ENCODE measurements at regions not wholly inside any gene's neighbourhood (a gene's known extent, or its start where the extent isn't known, plus 50 kb on each side); places are given as distances from the start of the nearest gene placed in this dataset.

DNA sequence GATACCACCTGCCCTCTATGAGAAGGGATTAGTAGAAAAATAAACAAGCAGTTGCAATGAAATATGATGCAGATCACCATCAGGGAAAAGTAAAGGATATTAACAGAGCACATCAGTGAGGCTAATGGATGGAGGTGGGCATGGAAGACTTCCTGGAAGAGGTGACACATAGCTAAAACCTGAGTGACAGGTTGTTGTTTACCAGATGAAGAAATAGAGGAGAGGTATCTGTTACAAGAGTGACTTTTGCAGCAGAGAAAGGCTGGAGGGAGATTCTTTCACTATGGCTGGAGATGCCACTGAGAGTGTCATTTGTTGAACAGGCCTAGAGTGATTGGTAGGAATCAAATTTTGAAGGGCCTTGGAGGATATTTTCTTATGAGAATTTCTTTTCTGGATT, 646.2 kb downstream of the GATA3 start:
- H3K4me3 ChIP-seq (ENCODE audit: low read length), result no peak overlapping the region
- H3K27ac ChIP-seq (ENCODE audit: low read depth, low read length), result no peak overlapping the region

DNA sequence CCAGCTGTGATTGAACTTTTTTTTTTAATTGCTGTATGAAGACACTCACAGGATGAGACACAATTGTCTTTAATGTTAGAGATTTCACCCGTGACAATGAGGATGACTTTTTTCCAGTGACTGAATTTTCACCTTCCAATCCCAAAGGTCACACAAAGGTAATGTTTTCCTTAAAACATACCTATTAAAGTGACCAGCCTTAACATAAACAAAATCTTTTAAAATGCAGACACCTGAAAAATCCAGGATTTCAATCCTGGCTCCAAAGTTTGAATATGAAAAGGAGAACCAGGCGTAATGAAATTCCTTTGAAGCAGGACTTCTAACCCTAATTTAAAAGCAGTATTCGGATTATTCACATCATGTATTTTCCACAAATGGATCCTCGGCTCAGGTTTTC, 647.7 kb downstream of the GATA3 start:
- Histone ChIP-seq H3F3A (ENCODE audit: control insufficient read depth, insufficient read depth) (no peaks in the 10 kb centered on the region), H3K27me3 (ENCODE audit: control insufficient read depth, low read length) (no peaks in the 10 kb centered on the region), H3K27ac (ENCODE audit: low read depth, low read length) (no peak overlapping the region), H4K20me1 (ENCODE audit: control insufficient read depth, insufficient read depth, low read depth, low read length) (no peaks in the 10 kb centered on the region), H3K4me2 (ENCODE audit: low read length) (no peak overlapping the region), H3K9me3 (ENCODE audit: control insufficient read depth, insufficient read depth, low read length) (no peaks in the 10 kb centered on the region), H3K4me3 (ENCODE audit: low read length) (no peak overlapping the region), H3K9me2 (replicated peaks; ENCODE audit: control insufficient read depth, low read length) (no peaks in the 10 kb centered on the region), H3K79me2 (ENCODE audit: control insufficient read depth, low read length) (no peaks in the 10 kb centered on the region), H3K4me1 (ENCODE audit: control insufficient read depth, low read length) (no peaks in the 10 kb centered on the region), H3K36me3 (ENCODE audit: control insufficient read depth, low read length) (no peaks in the 10 kb centered on the region)
- no peak for TF ChIP-seq EZH2phosphoT487 (IDR thresholded peaks at IDR 0.05; ENCODE audit: borderline replicate concordance, low read length)
- TF ChIP-seq, protein P1, sequence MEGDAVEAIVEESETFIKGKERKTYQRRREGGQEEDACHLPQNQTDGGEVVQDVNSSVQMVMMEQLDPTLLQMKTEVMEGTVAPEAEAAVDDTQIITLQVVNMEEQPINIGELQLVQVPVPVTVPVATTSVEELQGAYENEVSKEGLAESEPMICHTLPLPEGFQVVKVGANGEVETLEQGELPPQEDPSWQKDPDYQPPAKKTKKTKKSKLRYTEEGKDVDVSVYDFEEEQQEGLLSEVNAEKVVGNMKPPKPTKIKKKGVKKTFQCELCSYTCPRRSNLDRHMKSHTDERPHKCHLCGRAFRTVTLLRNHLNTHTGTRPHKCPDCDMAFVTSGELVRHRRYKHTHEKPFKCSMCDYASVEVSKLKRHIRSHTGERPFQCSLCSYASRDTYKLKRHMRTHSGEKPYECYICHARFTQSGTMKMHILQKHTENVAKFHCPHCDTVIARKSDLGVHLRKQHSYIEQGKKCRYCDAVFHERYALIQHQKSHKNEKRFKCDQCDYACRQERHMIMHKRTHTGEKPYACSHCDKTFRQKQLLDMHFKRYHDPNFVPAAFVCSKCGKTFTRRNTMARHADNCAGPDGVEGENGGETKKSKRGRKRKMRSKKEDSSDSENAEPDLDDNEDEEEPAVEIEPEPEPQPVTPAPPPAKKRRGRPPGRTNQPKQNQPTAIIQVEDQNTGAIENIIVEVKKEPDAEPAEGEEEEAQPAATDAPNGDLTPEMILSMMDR (IDR thresholded peaks at IDR 0.05; ENCODE audit: low read depth, low read length, poor library complexity, severe bottlenecking), result no peak

More for the DNA sequence above, 646.2 kb downstream of the GATA3 start:
- no peaks in the 10 kb centered on the region for H3K4me1 ChIP-seq (ENCODE audit: control insufficient read depth, low read length)
- TF ChIP-seq EZH2phosphoT487 (IDR thresholded peaks at IDR 0.05; ENCODE audit: borderline replicate concordance, low read length), result no peak
- TF ChIP-seq, protein P1 (IDR thresholded peaks at IDR 0.05; ENCODE audit: low read depth, low read length, poor library complexity, severe bottlenecking), result no peak
- no peaks in the 10 kb centered on the region for H3F3A ChIP-seq (ENCODE audit: control insufficient read depth, insufficient read depth)
- H3K27me3 ChIP-seq (ENCODE audit: control insufficient read depth, low read length), result no peaks in the 10 kb centered on the region
- no peaks in the 10 kb centered on the region for H4K20me1 ChIP-seq (ENCODE audit: control insufficient read depth, insufficient read depth, low read depth, low read length)
- no peaks in the 10 kb centered on the region for H3K9me2 ChIP-seq (replicated peaks; ENCODE audit: control insufficient read depth, low read length)
- no peak overlapping the region for H3K4me2 ChIP-seq (ENCODE audit: low read length)
- H3K79me2 ChIP-seq (ENCODE audit: control insufficient read depth, low read length), result no peaks in the 10 kb centered on the region
- H3K36me3 ChIP-seq (ENCODE audit: control insufficient read depth, low read length), result no peaks in the 10 kb centered on the region
- H3K9me3 ChIP-seq (ENCODE audit: control insufficient read depth, insufficient read depth, low read length), result no peaks in the 10 kb centered on the region

DNA sequence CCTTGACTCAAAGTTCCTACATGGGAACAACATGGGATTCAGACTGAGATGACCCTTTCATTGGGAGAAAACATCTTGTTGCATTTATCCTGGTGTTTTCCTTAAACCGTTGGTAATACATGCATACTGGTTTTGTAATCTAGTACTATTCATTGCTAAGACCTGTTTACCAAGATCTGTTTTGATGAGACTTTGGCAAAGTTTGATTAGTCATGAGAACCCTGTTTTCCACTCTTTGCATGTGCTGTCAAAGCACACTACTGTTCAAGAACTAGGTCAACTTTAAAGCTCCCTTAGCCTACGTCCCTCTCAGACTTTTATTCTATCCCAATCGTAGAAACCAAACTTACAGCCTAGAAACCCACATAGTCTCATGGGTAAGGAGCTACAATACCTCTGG, 650.9 kb downstream of the GATA3 start:
- no peak overlapping the region for H3K4me2 ChIP-seq (ENCODE audit: low read length)
- H3K4me1 ChIP-seq (ENCODE audit: control insufficient read depth, low read length), result no peaks in the 10 kb centered on the region
- TF ChIP-seq EZH2phosphoT487 (IDR thresholded peaks at IDR 0.05; ENCODE audit: borderline replicate concordance, low read length), result no peak
- TF ChIP-seq, protein P1 (IDR thresholded peaks at IDR 0.05; ENCODE audit: low read depth, low read length, poor library complexity, severe bottlenecking), result no peak
- H3K27me3 ChIP-seq (ENCODE audit: control insufficient read depth, low read length), result no peaks in the 10 kb centered on the region
- H3K27ac ChIP-seq (ENCODE audit: low read depth, low read length), result no peak overlapping the region
- no peaks in the 10 kb centered on the region for H3K36me3 ChIP-seq (ENCODE audit: control insufficient read depth, low read length)
- no peaks in the 10 kb centered on the region for H3K79me2 ChIP-seq (ENCODE audit: control insufficient read depth, low read length)
- no peaks in the 10 kb centered on the region for H3F3A ChIP-seq (ENCODE audit: control insufficient read depth, insufficient read depth)
- no peaks in the 10 kb centered on the region for H3K9me2 ChIP-seq (replicated peaks; ENCODE audit: control insufficient read depth, low read length)
- no peaks in the 10 kb centered on the region for H4K20me1 ChIP-seq (ENCODE audit: control insufficient read depth, insufficient read depth, low read depth, low read length)
- no peak overlapping the region for H3K4me3 ChIP-seq (ENCODE audit: low read length)
- H3K9me3 ChIP-seq (ENCODE audit: control insufficient read depth, insufficient read depth, low read length), result no peaks in the 10 kb centered on the region

DNA sequence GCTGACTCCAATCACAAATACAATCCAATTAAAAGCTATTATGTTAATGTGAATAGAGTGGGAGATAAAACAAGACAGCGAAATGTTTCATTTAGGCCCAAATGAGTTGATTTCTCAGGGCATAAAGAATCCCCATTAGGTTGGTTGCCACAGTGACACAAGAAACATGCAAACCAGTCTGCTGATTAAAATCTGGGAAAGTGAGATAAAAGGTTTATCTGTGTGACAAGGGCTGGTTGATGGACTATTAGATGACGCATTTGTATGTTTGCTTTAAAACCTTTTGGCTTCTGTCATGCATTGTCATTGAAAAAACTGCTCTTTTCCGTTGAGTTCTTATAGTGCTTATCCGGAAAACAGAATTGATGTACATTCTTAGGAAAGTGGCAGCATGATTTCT, 658.2 kb downstream of the GATA3 start:
- no peaks in the 10 kb centered on the region for H3K27me3 ChIP-seq (ENCODE audit: control insufficient read depth, low read length)
- no peaks in the 10 kb centered on the region for H4K20me1 ChIP-seq (ENCODE audit: control insufficient read depth, insufficient read depth, low read depth, low read length)
- H3K9me3 ChIP-seq (ENCODE audit: control insufficient read depth, insufficient read depth, low read length), result no peaks in the 10 kb centered on the region
- H3K9me2 ChIP-seq (replicated peaks; ENCODE audit: control insufficient read depth, low read length), result no peaks in the 10 kb centered on the region
- H3K4me3 ChIP-seq (ENCODE audit: low read length), result no peak overlapping the region
- no peaks in the 10 kb centered on the region for H3K36me3 ChIP-seq (ENCODE audit: control insufficient read depth, low read length)
- TF ChIP-seq EZH2phosphoT487 (IDR thresholded peaks at IDR 0.05; ENCODE audit: borderline replicate concordance, low read length), result no peak
- TF ChIP-seq, protein P1 (IDR thresholded peaks at IDR 0.05; ENCODE audit: low read depth, low read length, poor library complexity, severe bottlenecking), result no peak
- no peaks in the 10 kb centered on the region for H3F3A ChIP-seq (ENCODE audit: control insufficient read depth, insufficient read depth)
- no peaks in the 10 kb centered on the region for H3K4me1 ChIP-seq (ENCODE audit: control insufficient read depth, low read length)
- no peak overlapping the region for H3K4me2 ChIP-seq (ENCODE audit: low read length)
- H3K79me2 ChIP-seq (ENCODE audit: control insufficient read depth, low read length), result no peaks in the 10 kb centered on the region
- H3K27ac ChIP-seq (ENCODE audit: low read depth, low read length), result no peak overlapping the region

Measured in DOHH2 (cell line).